PC-9 (cell line): ENCODE measurements at regions not wholly inside any gene's neighbourhood (a gene's known extent, or its start where the extent isn't known, plus 50 kb on each side); places are given as distances from the start of the nearest gene placed in this dataset.

ENCODE experiments used
- CTCF ChIP-seq: fragments of 200-600 bp; sonication (generic); conservative IDR thresholded peaks from 2 replicates; pipeline ENCODE4 v1.6.1; 2017; ENCODE audit warnings: mixed run types, antibody characterized with exemption, mild to moderate bottlenecking, moderate library complexity
- EZH2 ChIP-seq: fragments of 200-600 bp; sonication (generic); IDR thresholded peaks from 2 replicates; pipeline ENCODE4 v1.8.0; 2017; ENCODE audit warnings: antibody characterized with exemption, low read depth

GRCh38 chr10:131571865-131572264 lies 260.3 kb upstream of the TCERG1L start:
- no peak for TF ChIP-seq CTCF
- no peak for TF ChIP-seq EZH2
